GM20000 (cell line): ENCODE measurements at regions not wholly inside any gene's neighbourhood (a gene's known extent, or its start where the extent isn't known, plus 50 kb on each side); places are given as distances from the start of the nearest gene placed in this dataset.

Source experiments
- DNase-seq: peaks from one replicate; pipeline ENCODE4 v3.0.0; 2012; ENCODE audit warnings: low spot score
- TF ChIP-seq, protein P1 (sequence below): IDR thresholded peaks from 2 replicates; pipeline ENCODE4 v1.5.1; 2012; ENCODE audit warnings: mild to moderate bottlenecking, control low read depth; ENCODE audit errors: extremely low read depth, missing control alignments

GRCh38 chr3:151976211-151977050 lies 103.0 kb downstream of the SUCNR1 start:
- DNase-seq: no peak
- TF ChIP-seq, protein P1, sequence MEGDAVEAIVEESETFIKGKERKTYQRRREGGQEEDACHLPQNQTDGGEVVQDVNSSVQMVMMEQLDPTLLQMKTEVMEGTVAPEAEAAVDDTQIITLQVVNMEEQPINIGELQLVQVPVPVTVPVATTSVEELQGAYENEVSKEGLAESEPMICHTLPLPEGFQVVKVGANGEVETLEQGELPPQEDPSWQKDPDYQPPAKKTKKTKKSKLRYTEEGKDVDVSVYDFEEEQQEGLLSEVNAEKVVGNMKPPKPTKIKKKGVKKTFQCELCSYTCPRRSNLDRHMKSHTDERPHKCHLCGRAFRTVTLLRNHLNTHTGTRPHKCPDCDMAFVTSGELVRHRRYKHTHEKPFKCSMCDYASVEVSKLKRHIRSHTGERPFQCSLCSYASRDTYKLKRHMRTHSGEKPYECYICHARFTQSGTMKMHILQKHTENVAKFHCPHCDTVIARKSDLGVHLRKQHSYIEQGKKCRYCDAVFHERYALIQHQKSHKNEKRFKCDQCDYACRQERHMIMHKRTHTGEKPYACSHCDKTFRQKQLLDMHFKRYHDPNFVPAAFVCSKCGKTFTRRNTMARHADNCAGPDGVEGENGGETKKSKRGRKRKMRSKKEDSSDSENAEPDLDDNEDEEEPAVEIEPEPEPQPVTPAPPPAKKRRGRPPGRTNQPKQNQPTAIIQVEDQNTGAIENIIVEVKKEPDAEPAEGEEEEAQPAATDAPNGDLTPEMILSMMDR: no peak

- DNase-seq: no peak
- TF ChIP-seq, protein P1: no peak
Measured at GRCh38 chr3:151979906-151980305, 106.5 kb downstream of the SUCNR1 start.

- TF ChIP-seq, protein P1: no peak
- DNase-seq: no peak
Measured at GRCh38 chr3:151983538-151983937, 110.1 kb downstream of the SUCNR1 start.

DNA sequence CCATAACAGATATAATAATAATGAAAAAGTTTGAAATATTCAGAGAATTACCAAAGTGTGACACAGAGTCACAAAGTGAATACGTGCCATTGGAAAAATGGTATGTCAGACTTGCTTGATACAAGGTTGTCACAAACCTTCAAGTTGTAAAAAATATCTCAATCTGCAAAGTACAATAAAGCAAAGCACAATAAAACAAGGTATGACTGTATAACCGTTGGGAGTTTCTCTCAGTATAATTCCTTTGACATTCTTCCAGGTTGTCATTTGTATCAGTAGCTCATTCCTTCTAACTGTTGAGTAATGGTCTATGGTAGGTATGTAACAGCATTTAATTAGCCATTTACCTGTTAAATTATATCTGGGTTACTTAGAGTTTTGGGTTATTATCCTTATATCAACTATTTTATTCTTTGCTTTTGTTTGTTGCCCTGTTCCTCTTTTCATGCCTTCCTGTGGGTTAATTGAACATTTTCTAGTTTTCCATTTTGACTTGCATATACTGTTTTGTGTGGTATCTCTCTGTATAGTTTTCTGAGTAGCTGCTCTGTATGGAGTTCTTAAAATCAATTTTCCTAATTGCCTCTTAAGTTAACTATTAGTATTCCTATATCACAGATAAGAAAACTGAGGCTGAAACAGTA lies 112.5 kb downstream of the SUCNR1 start:
- TF ChIP-seq, protein P1: no peak
- DNase-seq: no peak

DNA sequence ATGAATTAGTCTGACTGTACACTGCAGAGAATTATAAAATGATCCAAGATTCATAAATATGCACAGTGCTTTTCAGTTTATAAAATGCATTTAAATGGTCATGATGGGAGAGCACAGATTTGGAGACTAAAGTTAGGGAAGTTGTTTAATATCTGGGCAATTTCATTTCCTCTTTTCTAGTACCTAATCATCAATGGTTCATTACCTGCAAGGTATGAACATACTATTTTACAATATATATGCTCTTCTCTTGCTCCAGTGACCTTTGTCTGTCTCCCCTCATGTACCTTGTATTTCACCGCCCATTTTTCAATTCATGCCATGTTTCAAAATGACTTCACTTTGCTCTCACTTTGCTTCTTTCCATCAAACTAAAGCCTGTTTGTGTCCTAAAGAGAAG lies 114.5 kb downstream of the SUCNR1 start:
- TF ChIP-seq, protein P1: no peak
- DNase-seq: no peak

GRCh38 chr3:151989621-151990020 lies 116.2 kb downstream of the SUCNR1 start:
- TF ChIP-seq, protein P1: no peak
- no peak for DNase-seq

DNA sequence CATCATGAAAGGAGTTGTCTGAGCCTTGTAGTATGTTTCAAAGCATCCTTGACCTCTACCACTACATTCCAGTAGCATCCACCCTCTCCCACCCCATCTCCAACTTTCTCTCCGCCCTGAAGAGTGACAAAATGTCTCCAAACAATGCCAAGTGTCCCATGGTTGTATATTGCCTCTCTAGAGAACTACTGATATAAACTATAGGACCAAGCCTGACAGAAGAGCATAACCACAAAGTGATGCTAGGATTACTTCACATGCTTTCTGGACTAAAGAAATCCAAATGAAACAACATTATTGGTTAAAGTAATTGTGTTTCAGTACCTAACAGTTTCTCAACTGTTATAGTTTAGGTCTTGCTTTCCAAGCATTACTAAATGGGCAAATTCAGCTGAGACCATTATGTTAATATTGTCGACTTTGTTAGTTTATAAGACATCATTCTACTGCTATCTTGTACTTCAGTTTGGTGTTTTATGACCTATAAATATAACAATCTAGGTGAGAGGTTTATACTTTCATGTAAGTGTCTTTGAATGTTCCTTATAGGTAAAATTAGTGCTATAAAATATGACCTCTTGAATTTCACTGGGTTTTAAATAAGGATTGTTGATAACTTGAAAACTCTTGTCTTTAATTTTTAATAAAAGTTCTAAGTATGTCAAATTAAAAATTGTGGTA lies 117.4 kb downstream of the SUCNR1 start:
- TF ChIP-seq, protein P1: no peak
- no peak for DNase-seq
